ENCODE measurements at regions not wholly inside any gene's neighbourhood (a gene's known extent, or its start where the extent isn't known, plus 50 kb on each side); places are given as distances from the start of the nearest gene placed in this dataset.

- H3K4me3 Mint-ChIP-seq (ENCODE audit: unreplicated experiment): no peak overlapping the region
- peaks cover 25% of the 10 kb centered on the region for H3K4me1 Mint-ChIP-seq (ENCODE audit: low read depth, unreplicated experiment)
- TF ChIP-seq EZH2 (IDR thresholded peaks at IDR 0.05; ENCODE audit: insufficient read depth, low read length) (no peak), CTCF (IDR thresholded peaks at IDR 0.05; ENCODE audit: insufficient read depth, low read depth, low read length) (no peak)
- FAIRE-seq (no peak), DNase-seq (ENCODE audit: low read depth) (peak; percentile 48)
- H3K27me3 ChIP-seq (ENCODE audit: insufficient read depth, low read length): no peaks in the 10 kb centered on the region
- no peaks in the 10 kb centered on the region for H3K79me2 ChIP-seq (ENCODE audit: insufficient read depth, low read length)
- H3K27ac ChIP-seq (ENCODE audit: low read depth, low read length): no peak overlapping the region
- H3K9ac ChIP-seq (ENCODE audit: low read length): no peak overlapping the region
- H3K36me3 Mint-ChIP-seq (ENCODE audit: low read depth, unreplicated experiment): no peaks in the 10 kb centered on the region
- H3K27ac Mint-ChIP-seq (ENCODE audit: unreplicated experiment): no peak overlapping the region
- no peaks in the 10 kb centered on the region for H3K9me3 ChIP-seq (ENCODE audit: insufficient read depth, low read depth, low read length)
- H3K4me3 ChIP-seq (ENCODE audit: insufficient read depth, low read depth, low read length): no peak overlapping the region
- H2AFZ ChIP-seq (ENCODE audit: low read depth, low read length): no peak overlapping the region
- peaks cover 31% of the 10 kb centered on the region for H3K4me1 ChIP-seq (ENCODE audit: insufficient read depth, low read length)
- no peaks in the 10 kb centered on the region for H3K9me3 Mint-ChIP-seq (ENCODE audit: unreplicated experiment)
- no peaks in the 10 kb centered on the region for H4K20me1 ChIP-seq (ENCODE audit: insufficient read depth, low read length)
- H3K27me3 Mint-ChIP-seq (ENCODE audit: low read depth, unreplicated experiment): no peaks in the 10 kb centered on the region
- no peak overlapping the region for H3K4me2 ChIP-seq (ENCODE audit: low read length)
- H3K36me3 ChIP-seq (ENCODE audit: insufficient read depth, low read length): no peaks in the 10 kb centered on the region
These were observed 108.1 kb upstream of the SERPINE2 start for GRCh38 chr2:224147174-224147573.

GRCh38 chr2:224146356-224147160, 107.5 kb upstream of the SERPINE2 start:
- Histone ChIP-seq H3K9me3 (ENCODE audit: insufficient read depth, low read depth, low read length) (no peaks in the 10 kb centered on the region), H3K27me3 (ENCODE audit: insufficient read depth, low read length) (no peaks in the 10 kb centered on the region), H3K4me2 (ENCODE audit: low read length) (peak overlapping the region; percentile 48), H3K36me3 (ENCODE audit: insufficient read depth, low read length) (no peaks in the 10 kb centered on the region), H2AFZ (ENCODE audit: low read depth, low read length) (no peak overlapping the region), H3K27ac (ENCODE audit: low read depth, low read length) (peak overlapping the region; percentile 19), H3K4me1 (ENCODE audit: insufficient read depth, low read length) (peaks cover 35% of the 10 kb centered on the region), H3K79me2 (ENCODE audit: insufficient read depth, low read length) (no peaks in the 10 kb centered on the region), H3K9ac (ENCODE audit: low read length) (no peak overlapping the region), H3K4me3 (ENCODE audit: insufficient read depth, low read depth, low read length) (no peak overlapping the region), H4K20me1 (ENCODE audit: insufficient read depth, low read length) (no peaks in the 10 kb centered on the region)
- H3K4me3 Mint-ChIP-seq (ENCODE audit: unreplicated experiment): no peak overlapping the region
- H3K9me3 Mint-ChIP-seq (ENCODE audit: unreplicated experiment): no peaks in the 10 kb centered on the region
- peak overlapping the region; percentile 67 for H3K27ac Mint-ChIP-seq (ENCODE audit: unreplicated experiment)
- no peak for FAIRE-seq
- no peak for TF ChIP-seq CTCF (IDR thresholded peaks at IDR 0.05; ENCODE audit: insufficient read depth, low read depth, low read length)
- TF ChIP-seq EZH2 (IDR thresholded peaks at IDR 0.05; ENCODE audit: insufficient read depth, low read length): no peak
- peaks cover 31% of the 10 kb centered on the region for H3K4me1 Mint-ChIP-seq (ENCODE audit: low read depth, unreplicated experiment)
- no peaks in the 10 kb centered on the region for H3K36me3 Mint-ChIP-seq (ENCODE audit: low read depth, unreplicated experiment)
- no peaks in the 10 kb centered on the region for H3K27me3 Mint-ChIP-seq (ENCODE audit: low read depth, unreplicated experiment)
- no peak for DNase-seq (ENCODE audit: low read depth)

- no peak overlapping the region for H3K9ac ChIP-seq (ENCODE audit: low read length)
- peak overlapping the region; percentile 19 for H3K27ac ChIP-seq (ENCODE audit: low read depth, low read length)
- peak overlapping the region; percentile 48 for H3K4me2 ChIP-seq (ENCODE audit: low read length)
- Mint-ChIP-seq H3K4me3 (ENCODE audit: unreplicated experiment) (no peak overlapping the region), H3K4me1 (ENCODE audit: low read depth, unreplicated experiment) (peaks cover 31% of the 10 kb centered on the region), H3K27ac (ENCODE audit: unreplicated experiment) (peak overlapping the region; percentile 67), H3K27me3 (ENCODE audit: low read depth, unreplicated experiment) (no peaks in the 10 kb centered on the region), H3K9me3 (ENCODE audit: unreplicated experiment) (no peaks in the 10 kb centered on the region), H3K36me3 (ENCODE audit: low read depth, unreplicated experiment) (no peaks in the 10 kb centered on the region)
- FAIRE-seq (peak; percentile 96), DNase-seq (ENCODE audit: low read depth) (peak; percentile 85)
- no peak overlapping the region for H3K4me3 ChIP-seq (ENCODE audit: insufficient read depth, low read depth, low read length)
- no peaks in the 10 kb centered on the region for H3K9me3 ChIP-seq (ENCODE audit: insufficient read depth, low read depth, low read length)
- TF ChIP-seq EZH2 (IDR thresholded peaks at IDR 0.05; ENCODE audit: insufficient read depth, low read length) (no peak), CTCF (IDR thresholded peaks at IDR 0.05; ENCODE audit: insufficient read depth, low read depth, low read length) (no peak)
- peak overlapping the region; percentile 7 for H2AFZ ChIP-seq (ENCODE audit: low read depth, low read length)
- no peaks in the 10 kb centered on the region for H3K79me2 ChIP-seq (ENCODE audit: insufficient read depth, low read length)
- no peaks in the 10 kb centered on the region for H3K36me3 ChIP-seq (ENCODE audit: insufficient read depth, low read length)
- no peaks in the 10 kb centered on the region for H3K27me3 ChIP-seq (ENCODE audit: insufficient read depth, low read length)
- peaks cover 35% of the 10 kb centered on the region for H3K4me1 ChIP-seq (ENCODE audit: insufficient read depth, low read length)
- H4K20me1 ChIP-seq (ENCODE audit: insufficient read depth, low read length): no peaks in the 10 kb centered on the region
These were observed 106.8 kb upstream of the SERPINE2 start for GRCh38 chr2:224145751-224146355.

Data from astrocyte (in vitro differentiated cells and primary cell).